ENCODE measurements at regions not wholly inside any gene's neighbourhood (a gene's known extent, or its start where the extent isn't known, plus 50 kb on each side); places are given as distances from the start of the nearest gene placed in this dataset.

- Histone ChIP-seq H3K4me1 (no peaks in the 10 kb centered on the region), H3K27ac (no peak overlapping the region), H3K9me3 (ENCODE audit: control insufficient read depth, low read length) (no peaks in the 10 kb centered on the region), H3K36me3 (ENCODE audit: control insufficient read depth, insufficient read depth, low read length) (no peaks in the 10 kb centered on the region), H3K4me3 (ENCODE audit: low read depth, low read length) (no peak overlapping the region), H3K79me2 (no peaks in the 10 kb centered on the region), H2AFZ (no peak overlapping the region), H3K27me3 (ENCODE audit: control insufficient read depth, insufficient read depth, low read length) (no peaks in the 10 kb centered on the region), H3K4me2 (ENCODE audit: low read length) (no peak overlapping the region), H3K9ac (no peak overlapping the region)
- TF ChIP-seq CTCF (IDR thresholded peaks at IDR 0.05), result no peak
Measured at GRCh38 chr2:57864926-57865325, 181.7 kb upstream of the VRK2 start.

- H3K4me3 ChIP-seq (ENCODE audit: low read depth, low read length), result no peak overlapping the region
- H3K27ac ChIP-seq, result no peak overlapping the region
- no peak overlapping the region for H3K9ac ChIP-seq
- no peaks in the 10 kb centered on the region for H3K9me3 ChIP-seq (ENCODE audit: control insufficient read depth, low read length)
- no peak for TF ChIP-seq CTCF (IDR thresholded peaks at IDR 0.05)
- no peaks in the 10 kb centered on the region for H3K79me2 ChIP-seq
- no peaks in the 10 kb centered on the region for H3K36me3 ChIP-seq (ENCODE audit: control insufficient read depth, insufficient read depth, low read length)
- H2AFZ ChIP-seq, result no peak overlapping the region
- H3K4me1 ChIP-seq, result no peaks in the 10 kb centered on the region
- H3K27me3 ChIP-seq (ENCODE audit: control insufficient read depth, insufficient read depth, low read length), result no peaks in the 10 kb centered on the region
- H3K4me2 ChIP-seq (ENCODE audit: low read length), result no peak overlapping the region
Measured at GRCh38 chr2:57867730-57868129, 178.9 kb upstream of the VRK2 start.

- Histone ChIP-seq H3K4me3 (ENCODE audit: low read depth, low read length) (no peak overlapping the region), H3K4me2 (ENCODE audit: low read length) (no peak overlapping the region), H3K9me3 (ENCODE audit: control insufficient read depth, low read length) (no peaks in the 10 kb centered on the region), H3K27ac (no peak overlapping the region), H2AFZ (no peak overlapping the region), H3K9ac (no peak overlapping the region), H3K27me3 (ENCODE audit: control insufficient read depth, insufficient read depth, low read length) (no peaks in the 10 kb centered on the region), H3K4me1 (no peaks in the 10 kb centered on the region), H3K36me3 (ENCODE audit: control insufficient read depth, insufficient read depth, low read length) (no peaks in the 10 kb centered on the region), H3K79me2 (no peaks in the 10 kb centered on the region)
- no peak for TF ChIP-seq CTCF (IDR thresholded peaks at IDR 0.05)
Measured at GRCh38 chr2:57868619-57869139, 177.9 kb upstream of the VRK2 start.

- TF ChIP-seq CTCF (IDR thresholded peaks at IDR 0.05), result no peak
- no peak overlapping the region for H2AFZ ChIP-seq
- no peaks in the 10 kb centered on the region for H3K79me2 ChIP-seq
- H3K36me3 ChIP-seq (ENCODE audit: control insufficient read depth, insufficient read depth, low read length), result no peaks in the 10 kb centered on the region
- no peak overlapping the region for H3K27ac ChIP-seq
- H3K4me2 ChIP-seq (ENCODE audit: low read length), result no peak overlapping the region
- H3K4me1 ChIP-seq, result no peaks in the 10 kb centered on the region
- H3K9ac ChIP-seq, result no peak overlapping the region
- no peaks in the 10 kb centered on the region for H3K27me3 ChIP-seq (ENCODE audit: control insufficient read depth, insufficient read depth, low read length)
- H3K4me3 ChIP-seq (ENCODE audit: low read depth, low read length), result no peak overlapping the region
- no peaks in the 10 kb centered on the region for H3K9me3 ChIP-seq (ENCODE audit: control insufficient read depth, low read length)
Measured at GRCh38 chr2:57869758-57870344, 176.8 kb upstream of the VRK2 start.

GRCh38 chr2:57876313-57876712 is 170.3 kb upstream of the VRK2 start:
- Histone ChIP-seq H3K4me3 (ENCODE audit: low read depth, low read length) (no peak overlapping the region), H3K27me3 (ENCODE audit: control insufficient read depth, insufficient read depth, low read length) (no peaks in the 10 kb centered on the region)
- TF ChIP-seq CTCF (IDR thresholded peaks at IDR 0.05), result no peak

More at GRCh38 chr2:57876313-57876712, 170.3 kb upstream of the VRK2 start:
- Histone ChIP-seq H3K4me2 (ENCODE audit: low read length) (no peak overlapping the region), H3K4me1 (no peaks in the 10 kb centered on the region), H3K36me3 (ENCODE audit: control insufficient read depth, insufficient read depth, low read length) (no peaks in the 10 kb centered on the region), H2AFZ (no peak overlapping the region), H3K9me3 (ENCODE audit: control insufficient read depth, low read length) (no peaks in the 10 kb centered on the region), H3K9ac (no peak overlapping the region), H3K27ac (no peak overlapping the region), H3K79me2 (no peaks in the 10 kb centered on the region)

Measured in parathyroid adenoma (tissue), 2 donors.